SK-N-SH treated with all-trans-retinoic acid at 6 μM for 48 hours (cell line): ENCODE measurements at regions not wholly inside any gene's neighbourhood (a gene's known extent, or its start where the extent isn't known, plus 50 kb on each side); places are given as distances from the start of the nearest gene placed in this dataset.

ENCODE experiments used
- ATAC-seq: fragments of 200-7000 bp; cut with Tn5 transposase; 3 replicates; pipeline ENCODE4 v1.9.1; 2020; ENCODE audit warnings: mild to moderate bottlenecking, moderate library complexity
- ARNTL ChIP-seq: fragments of 450-650 bp; formaldehyde crosslinking; IDR thresholded peaks from 2 replicates; pipeline ENCODE4 v1.5.0; 2020; ENCODE audit warnings: low read depth, mild to moderate bottlenecking, moderate library complexity, borderline replicate concordance
- BACH2 ChIP-seq: fragments of 250-450 bp; sonication (Bioruptor Pico); IDR thresholded peaks from 2 replicates; pipeline ENCODE4 v1.9.0; 2021; ENCODE audit warnings: mild to moderate bottlenecking, borderline replicate concordance
- CSDC2 ChIP-seq: fragments of 250-450 bp; sonication (Bioruptor Pico); IDR thresholded peaks from 2 replicates; pipeline ENCODE4 v1.5.0; 2020; ENCODE audit warnings: mild to moderate bottlenecking, moderate library complexity
- ISL1 ChIP-seq: fragments of 250-450 bp; sonication (Bioruptor Pico); IDR thresholded peaks from 2 replicates; pipeline ENCODE4 v2.1.2; 2022; ENCODE audit warnings: mild to moderate bottlenecking, moderate library complexity
- OSR1 ChIP-seq: fragments of 250-450 bp; sonication (Bioruptor Pico); IDR thresholded peaks from 2 replicates; pipeline ENCODE4 v1.8.0; 2022; ENCODE audit warnings: moderate library complexity, mild to moderate bottlenecking, inconsistent platforms
- RARB ChIP-seq: fragments of 250-450 bp; sonication (Bioruptor Pico); IDR thresholded peaks from 2 replicates; pipeline ENCODE4 v1.8.0; 2021; ENCODE audit warnings: mild to moderate bottlenecking, moderate library complexity
- SNAI2 ChIP-seq: fragments of 250-450 bp; sonication (Bioruptor Pico); IDR thresholded peaks from 2 replicates; pipeline ENCODE4 v1.5.0; 2020; ENCODE audit warnings: mild to moderate bottlenecking, moderate library complexity
- TCF4 ChIP-seq: fragments of 250-450 bp; sonication (Bioruptor Pico); IDR thresholded peaks from 2 replicates; pipeline ENCODE4 v1.8.0; 2021; ENCODE audit warnings: mild to moderate bottlenecking, moderate library complexity, borderline replicate concordance
- TOX ChIP-seq: fragments of 250-450 bp; sonication (Bioruptor Pico); IDR thresholded peaks from 2 replicates; pipeline ENCODE4 v1.8.0; 2021; ENCODE audit warnings: mild to moderate bottlenecking, moderate library complexity, borderline replicate concordance
- ZC3H10 ChIP-seq: fragments of 250-450 bp; sonication (Bioruptor Pico); IDR thresholded peaks from 2 replicates; pipeline ENCODE4 v1.5.1; 2021; ENCODE audit warnings: mild to moderate bottlenecking, moderate library complexity
- ZFP3 ChIP-seq: fragments of 250-450 bp; sonication (Bioruptor Pico); IDR thresholded peaks from 2 replicates; pipeline ENCODE4 v1.5.0; 2020; ENCODE audit warnings: mild to moderate bottlenecking, moderate library complexity
- ZFP30 ChIP-seq: fragments of 450-650 bp; formaldehyde crosslinking; IDR thresholded peaks from 2 replicates; pipeline ENCODE4 v1.5.0; 2022; ENCODE audit warnings: mild to moderate bottlenecking, moderate library complexity
- ZNF70 ChIP-seq: fragments of 450-650 bp; formaldehyde crosslinking; IDR thresholded peaks from 2 replicates; pipeline ENCODE4 v1.5.0; 2020; ENCODE audit warnings: mild to moderate bottlenecking, moderate library complexity
- ZNF8 ChIP-seq: fragments of 450-650 bp; formaldehyde crosslinking; IDR thresholded peaks from 2 replicates; pipeline ENCODE4 v1.5.0; 2020; ENCODE audit warnings: mild to moderate bottlenecking, moderate library complexity
- TF ChIP-seq, protein P1 (sequence below): fragments of 250-450 bp; sonication (Bioruptor Pico); IDR thresholded peaks from 2 replicates; pipeline ENCODE4 v1.8.0; 2020; ENCODE audit warnings: mild to moderate bottlenecking, moderate library complexity, borderline replicate concordance
- TF ChIP-seq, protein P2 (sequence below): fragments of 250-450 bp; sonication (Bioruptor Pico); IDR thresholded peaks from 2 replicates; pipeline ENCODE4 v1.5.1; 2021; ENCODE audit warnings: mild to moderate bottlenecking, moderate library complexity
- TF ChIP-seq, protein P3 (sequence below): fragments of 250-450 bp; sonication (Bioruptor Pico); IDR thresholded peaks from 2 replicates; pipeline ENCODE4 v1.5.1; 2020; ENCODE audit warnings: low read depth, mild to moderate bottlenecking, moderate library complexity
- TF ChIP-seq, protein P4 (sequence below): fragments of 250-450 bp; sonication (Bioruptor Pico); IDR thresholded peaks from 2 replicates; pipeline ENCODE4 v1.8.0; 2021; ENCODE audit warnings: low read depth, mild to moderate bottlenecking, moderate library complexity, borderline replicate concordance
- TF ChIP-seq, protein P5 (sequence below): fragments of 250-450 bp; sonication (Bioruptor Pico); IDR thresholded peaks from 2 replicates; pipeline ENCODE4 v1.5.0; 2020; ENCODE audit warnings: mild to moderate bottlenecking, moderate library complexity

DNA sequence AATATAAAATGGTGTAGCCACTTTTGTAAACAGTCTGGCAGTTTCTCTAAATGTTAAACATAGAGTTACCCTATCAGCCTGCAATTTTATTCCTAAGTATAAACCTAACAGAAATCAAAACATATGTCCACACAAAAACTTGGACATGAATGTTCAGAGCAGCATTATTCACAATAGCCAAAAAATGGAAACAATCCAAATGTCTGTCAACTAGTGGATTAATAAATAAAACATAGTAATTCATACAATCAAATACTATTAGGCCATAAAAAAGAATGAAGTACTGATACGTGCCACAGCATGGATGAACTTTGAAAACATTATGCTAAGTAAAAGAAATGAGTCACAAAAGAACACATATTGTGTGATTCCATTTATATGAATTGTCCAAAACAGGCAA, 196.5 kb downstream of the NUAK1 start:
- no peak for ATAC-seq
- TF ChIP-seq, protein P1, sequence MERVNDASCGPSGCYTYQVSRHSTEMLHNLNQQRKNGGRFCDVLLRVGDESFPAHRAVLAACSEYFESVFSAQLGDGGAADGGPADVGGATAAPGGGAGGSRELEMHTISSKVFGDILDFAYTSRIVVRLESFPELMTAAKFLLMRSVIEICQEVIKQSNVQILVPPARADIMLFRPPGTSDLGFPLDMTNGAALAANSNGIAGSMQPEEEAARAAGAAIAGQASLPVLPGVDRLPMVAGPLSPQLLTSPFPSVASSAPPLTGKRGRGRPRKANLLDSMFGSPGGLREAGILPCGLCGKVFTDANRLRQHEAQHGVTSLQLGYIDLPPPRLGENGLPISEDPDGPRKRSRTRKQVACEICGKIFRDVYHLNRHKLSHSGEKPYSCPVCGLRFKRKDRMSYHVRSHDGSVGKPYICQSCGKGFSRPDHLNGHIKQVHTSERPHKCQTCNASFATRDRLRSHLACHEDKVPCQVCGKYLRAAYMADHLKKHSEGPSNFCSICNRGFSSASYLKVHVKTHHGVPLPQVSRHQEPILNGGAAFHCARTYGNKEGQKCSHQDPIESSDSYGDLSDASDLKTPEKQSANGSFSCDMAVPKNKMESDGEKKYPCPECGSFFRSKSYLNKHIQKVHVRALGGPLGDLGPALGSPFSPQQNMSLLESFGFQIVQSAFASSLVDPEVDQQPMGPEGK (CRISPR knock-in tag) = no peak
- TF ChIP-seq ISL1 (CRISPR knock-in tag) = no peak
- TF ChIP-seq, protein P2, sequence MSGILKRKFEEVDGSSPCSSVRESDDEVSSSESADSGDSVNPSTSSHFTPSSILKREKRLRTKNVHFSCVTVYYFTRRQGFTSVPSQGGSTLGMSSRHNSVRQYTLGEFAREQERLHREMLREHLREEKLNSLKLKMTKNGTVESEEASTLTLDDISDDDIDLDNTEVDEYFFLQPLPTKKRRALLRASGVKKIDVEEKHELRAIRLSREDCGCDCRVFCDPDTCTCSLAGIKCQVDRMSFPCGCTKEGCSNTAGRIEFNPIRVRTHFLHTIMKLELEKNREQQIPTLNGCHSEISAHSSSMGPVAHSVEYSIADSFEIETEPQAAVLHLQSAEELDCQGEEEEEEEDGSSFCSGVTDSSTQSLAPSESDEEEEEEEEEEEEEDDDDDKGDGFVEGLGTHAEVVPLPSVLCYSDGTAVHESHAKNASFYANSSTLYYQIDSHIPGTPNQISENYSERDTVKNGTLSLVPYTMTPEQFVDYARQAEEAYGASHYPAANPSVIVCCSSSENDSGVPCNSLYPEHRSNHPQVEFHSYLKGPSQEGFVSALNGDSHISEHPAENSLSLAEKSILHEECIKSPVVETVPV (CRISPR knock-in tag) = no peak
- TF ChIP-seq CSDC2 = no peak
- TF ChIP-seq, protein P3, sequence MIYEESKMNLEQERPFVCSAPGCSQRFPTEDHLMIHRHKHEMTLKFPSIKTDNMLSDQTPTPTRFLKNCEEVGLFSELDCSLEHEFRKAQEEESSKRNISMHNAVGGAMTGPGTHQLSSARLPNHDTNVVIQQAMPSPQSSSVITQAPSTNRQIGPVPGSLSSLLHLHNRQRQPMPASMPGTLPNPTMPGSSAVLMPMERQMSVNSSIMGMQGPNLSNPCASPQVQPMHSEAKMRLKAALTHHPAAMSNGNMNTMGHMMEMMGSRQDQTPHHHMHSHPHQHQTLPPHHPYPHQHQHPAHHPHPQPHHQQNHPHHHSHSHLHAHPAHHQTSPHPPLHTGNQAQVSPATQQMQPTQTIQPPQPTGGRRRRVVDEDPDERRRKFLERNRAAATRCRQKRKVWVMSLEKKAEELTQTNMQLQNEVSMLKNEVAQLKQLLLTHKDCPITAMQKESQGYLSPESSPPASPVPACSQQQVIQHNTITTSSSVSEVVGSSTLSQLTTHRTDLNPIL (CRISPR knock-in tag) = no peak

DNA sequence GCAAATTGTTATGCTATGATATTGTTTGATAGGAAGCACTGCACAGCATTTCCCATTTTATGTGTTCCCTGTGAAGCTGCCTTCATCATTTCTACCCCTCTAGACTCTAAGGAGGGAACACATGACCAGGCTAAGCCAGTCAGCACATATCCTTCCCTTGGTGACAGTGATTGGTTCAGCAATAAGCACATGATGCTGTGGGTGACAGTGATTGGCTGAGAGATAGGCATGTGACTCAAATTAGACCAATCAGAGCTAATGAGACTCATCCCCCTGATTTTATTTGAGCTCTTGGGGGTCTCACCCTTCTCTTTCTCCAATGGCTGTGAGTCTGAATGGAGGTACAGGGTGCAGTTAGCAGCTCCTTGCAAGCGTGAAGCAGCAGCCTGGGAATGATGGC, 195.2 kb downstream of the NUAK1 start:
- no peak for TF ChIP-seq TCF4 (CRISPR knock-in tag)
- TF ChIP-seq, protein P1 (CRISPR knock-in tag) = no peak
- TF ChIP-seq ISL1 (CRISPR knock-in tag) = no peak
- no peak for TF ChIP-seq SNAI2
- TF ChIP-seq, protein P2 (CRISPR knock-in tag) = no peak
- TF ChIP-seq, protein P4, sequence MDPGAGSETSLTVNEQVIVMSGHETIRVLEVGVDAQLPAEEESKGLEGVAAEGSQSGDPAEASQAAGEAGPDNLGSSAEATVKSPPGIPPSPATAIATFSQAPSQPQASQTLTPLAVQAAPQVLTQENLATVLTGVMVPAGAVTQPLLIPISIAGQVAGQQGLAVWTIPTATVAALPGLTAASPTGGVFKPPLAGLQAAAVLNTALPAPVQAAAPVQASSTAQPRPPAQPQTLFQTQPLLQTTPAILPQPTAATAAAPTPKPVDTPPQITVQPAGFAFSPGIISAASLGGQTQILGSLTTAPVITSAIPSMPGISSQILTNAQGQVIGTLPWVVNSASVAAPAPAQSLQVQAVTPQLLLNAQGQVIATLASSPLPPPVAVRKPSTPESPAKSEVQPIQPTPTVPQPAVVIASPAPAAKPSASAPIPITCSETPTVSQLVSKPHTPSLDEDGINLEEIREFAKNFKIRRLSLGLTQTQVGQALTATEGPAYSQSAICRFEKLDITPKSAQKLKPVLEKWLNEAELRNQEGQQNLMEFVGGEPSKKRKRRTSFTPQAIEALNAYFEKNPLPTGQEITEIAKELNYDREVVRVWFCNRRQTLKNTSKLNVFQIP = no peak
- TF ChIP-seq BACH2 (CRISPR knock-in tag) = no peak
- TF ChIP-seq ARNTL (CRISPR knock-in tag) = no peak
- no peak for TF ChIP-seq TOX (CRISPR knock-in tag)
- TF ChIP-seq RARB = no peak
- TF ChIP-seq ZNF70 (CRISPR knock-in tag) = no peak
- TF ChIP-seq, protein P5, sequence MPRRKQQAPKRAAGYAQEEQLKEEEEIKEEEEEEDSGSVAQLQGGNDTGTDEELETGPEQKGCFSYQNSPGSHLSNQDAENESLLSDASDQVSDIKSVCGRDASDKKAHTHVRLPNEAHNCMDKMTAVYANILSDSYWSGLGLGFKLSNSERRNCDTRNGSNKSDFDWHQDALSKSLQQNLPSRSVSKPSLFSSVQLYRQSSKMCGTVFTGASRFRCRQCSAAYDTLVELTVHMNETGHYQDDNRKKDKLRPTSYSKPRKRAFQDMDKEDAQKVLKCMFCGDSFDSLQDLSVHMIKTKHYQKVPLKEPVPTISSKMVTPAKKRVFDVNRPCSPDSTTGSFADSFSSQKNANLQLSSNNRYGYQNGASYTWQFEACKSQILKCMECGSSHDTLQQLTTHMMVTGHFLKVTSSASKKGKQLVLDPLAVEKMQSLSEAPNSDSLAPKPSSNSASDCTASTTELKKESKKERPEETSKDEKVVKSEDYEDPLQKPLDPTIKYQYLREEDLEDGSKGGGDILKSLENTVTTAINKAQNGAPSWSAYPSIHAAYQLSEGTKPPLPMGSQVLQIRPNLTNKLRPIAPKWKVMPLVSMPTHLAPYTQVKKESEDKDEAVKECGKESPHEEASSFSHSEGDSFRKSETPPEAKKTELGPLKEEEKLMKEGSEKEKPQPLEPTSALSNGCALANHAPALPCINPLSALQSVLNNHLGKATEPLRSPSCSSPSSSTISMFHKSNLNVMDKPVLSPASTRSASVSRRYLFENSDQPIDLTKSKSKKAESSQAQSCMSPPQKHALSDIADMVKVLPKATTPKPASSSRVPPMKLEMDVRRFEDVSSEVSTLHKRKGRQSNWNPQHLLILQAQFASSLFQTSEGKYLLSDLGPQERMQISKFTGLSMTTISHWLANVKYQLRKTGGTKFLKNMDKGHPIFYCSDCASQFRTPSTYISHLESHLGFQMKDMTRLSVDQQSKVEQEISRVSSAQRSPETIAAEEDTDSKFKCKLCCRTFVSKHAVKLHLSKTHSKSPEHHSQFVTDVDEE = no peak
- no peak for TF ChIP-seq ZFP3 (CRISPR knock-in tag)
- no peak for TF ChIP-seq OSR1 (CRISPR knock-in tag)
- no peak for ATAC-seq

DNA sequence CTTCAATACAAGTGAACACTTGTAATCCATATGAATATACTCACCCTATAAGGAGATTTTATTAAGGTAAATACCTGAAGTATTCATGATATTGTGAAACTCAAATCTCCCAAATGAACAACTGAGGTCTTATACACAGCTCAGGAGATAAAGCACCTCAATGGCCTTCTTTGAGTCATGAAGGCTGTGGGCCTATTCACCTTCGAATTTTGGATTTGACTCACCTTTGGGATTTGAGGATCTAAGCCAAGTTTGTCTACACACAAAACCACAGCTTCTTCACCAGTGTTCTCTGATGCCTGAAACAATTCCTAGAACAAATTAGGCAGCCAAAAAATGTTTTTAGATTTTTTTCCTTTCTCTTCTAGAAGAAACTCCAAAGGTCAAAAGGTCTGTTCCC, 194.1 kb downstream of the NUAK1 start:
- TF ChIP-seq, protein P2 (CRISPR knock-in tag) = no peak
- TF ChIP-seq ZFP3 (CRISPR knock-in tag) = no peak
- no peak for TF ChIP-seq CSDC2
- TF ChIP-seq ZNF70 (CRISPR knock-in tag) = no peak
- TF ChIP-seq ZFP30 = no peak
- TF ChIP-seq TCF4 (CRISPR knock-in tag) = no peak
- TF ChIP-seq ZNF8 (CRISPR knock-in tag) = no peak
- TF ChIP-seq ZC3H10 (CRISPR knock-in tag) = no peak
- no peak for TF ChIP-seq OSR1 (CRISPR knock-in tag)
- no peak for ATAC-seq
